ENCODE measurements at regions not wholly inside any gene's neighbourhood (a gene's known extent, or its start where the extent isn't known, plus 50 kb on each side); places are given as distances from the start of the nearest gene placed in this dataset.

DNA sequence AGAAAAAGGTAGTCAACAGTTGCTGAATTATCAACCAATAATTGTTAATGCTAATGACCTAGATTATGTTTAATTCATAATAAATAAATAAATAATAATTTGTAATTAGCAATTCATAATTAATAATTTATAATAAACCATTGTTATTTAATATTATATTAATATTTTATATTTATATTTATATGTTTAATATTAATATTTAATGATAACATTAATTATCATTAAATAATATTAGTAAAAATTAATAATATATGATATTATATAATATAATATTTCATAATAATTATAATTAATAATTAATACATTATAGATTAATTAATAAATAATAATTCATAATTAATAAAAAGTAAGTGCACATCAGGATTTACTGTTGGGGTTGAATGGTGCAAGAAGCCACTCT is 389.4 kb upstream of the RGPD4 start:
- TF ChIP-seq, protein P1, sequence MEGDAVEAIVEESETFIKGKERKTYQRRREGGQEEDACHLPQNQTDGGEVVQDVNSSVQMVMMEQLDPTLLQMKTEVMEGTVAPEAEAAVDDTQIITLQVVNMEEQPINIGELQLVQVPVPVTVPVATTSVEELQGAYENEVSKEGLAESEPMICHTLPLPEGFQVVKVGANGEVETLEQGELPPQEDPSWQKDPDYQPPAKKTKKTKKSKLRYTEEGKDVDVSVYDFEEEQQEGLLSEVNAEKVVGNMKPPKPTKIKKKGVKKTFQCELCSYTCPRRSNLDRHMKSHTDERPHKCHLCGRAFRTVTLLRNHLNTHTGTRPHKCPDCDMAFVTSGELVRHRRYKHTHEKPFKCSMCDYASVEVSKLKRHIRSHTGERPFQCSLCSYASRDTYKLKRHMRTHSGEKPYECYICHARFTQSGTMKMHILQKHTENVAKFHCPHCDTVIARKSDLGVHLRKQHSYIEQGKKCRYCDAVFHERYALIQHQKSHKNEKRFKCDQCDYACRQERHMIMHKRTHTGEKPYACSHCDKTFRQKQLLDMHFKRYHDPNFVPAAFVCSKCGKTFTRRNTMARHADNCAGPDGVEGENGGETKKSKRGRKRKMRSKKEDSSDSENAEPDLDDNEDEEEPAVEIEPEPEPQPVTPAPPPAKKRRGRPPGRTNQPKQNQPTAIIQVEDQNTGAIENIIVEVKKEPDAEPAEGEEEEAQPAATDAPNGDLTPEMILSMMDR (IDR thresholded peaks at IDR 0.05; ENCODE audit: poor library complexity, severe bottlenecking) = no peak
- no peak for TF ChIP-seq POLR2AphosphoS5 (IDR thresholded peaks at IDR 0.05)
